Right hindlimb (tissue), 1 donor: ENCODE measurements at regions not wholly inside any gene's neighbourhood (a gene's known extent, or its start where the extent isn't known, plus 50 kb on each side); places are given as distances from the start of the nearest gene placed in this dataset.
"Not testable (repeated sequence)": the region's sequence is repeated elsewhere in the genome, so short reads cannot be mapped to it uniquely, and the experiment has no call there.

ENCODE experiments used
- DNase-seq: peaks from one replicate; pipeline ENCODE4 v3.0.0-alpha.2; 2018

DNA sequence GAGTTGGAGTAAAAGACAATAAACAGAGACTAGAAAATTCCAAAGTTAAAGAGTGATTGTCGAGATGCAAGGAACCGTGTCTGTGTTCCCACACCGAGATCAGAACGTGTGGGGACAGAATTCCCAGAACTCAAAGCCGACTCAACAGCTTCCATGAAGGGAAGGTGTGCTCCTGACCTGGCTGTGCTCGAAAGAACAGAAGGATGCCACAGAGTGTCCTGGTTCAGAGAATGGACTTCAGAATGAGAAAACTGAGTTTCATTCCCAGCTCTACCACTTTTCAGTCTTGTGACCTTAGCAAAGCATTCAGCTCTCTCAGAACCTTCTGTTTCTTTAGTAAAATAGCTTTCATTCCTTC, 420.0 kb upstream of the SLC30A5 start:
- no peak for DNase-seq

DNA sequence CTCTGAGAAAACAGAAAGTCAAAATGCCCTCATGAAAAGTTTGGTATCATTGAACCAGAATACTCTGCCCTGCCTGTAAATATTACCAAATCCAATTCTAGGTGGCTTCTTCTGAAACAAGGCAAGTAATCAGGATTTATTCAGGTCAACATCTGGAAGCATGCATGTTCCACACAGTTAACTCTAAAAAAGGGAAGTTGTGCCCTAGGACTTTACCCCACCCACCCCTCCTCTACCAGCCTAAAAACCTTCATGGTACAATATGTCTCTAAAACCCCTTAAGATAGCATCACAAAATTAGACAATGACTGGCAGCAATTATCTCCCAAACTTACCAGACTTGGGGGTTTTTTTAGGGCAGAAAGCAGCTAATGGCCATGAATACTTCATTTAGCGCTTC, 414.8 kb upstream of the SLC30A5 start:
- no peak for DNase-seq

DNA sequence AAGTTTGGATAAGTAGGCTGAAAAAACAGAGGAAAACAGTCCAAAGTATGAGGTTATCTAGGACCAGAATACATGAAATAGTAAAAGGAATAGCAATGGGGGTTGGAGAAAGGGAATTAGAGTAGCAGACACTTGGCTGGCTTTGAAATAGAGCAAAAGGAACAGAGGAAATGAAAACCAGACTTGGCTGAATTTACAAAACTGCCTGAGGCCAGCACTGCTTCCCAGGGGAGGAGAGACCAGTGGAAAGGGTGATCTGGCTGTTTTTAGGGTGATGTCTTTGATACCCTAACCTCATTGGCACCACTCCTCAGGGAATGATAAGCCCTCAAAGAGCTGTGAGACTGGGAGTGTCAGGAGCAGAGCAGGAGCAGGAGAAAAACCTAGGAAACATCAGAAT, 413.4 kb upstream of the SLC30A5 start:
- peak; percentile 43 for DNase-seq

DNA sequence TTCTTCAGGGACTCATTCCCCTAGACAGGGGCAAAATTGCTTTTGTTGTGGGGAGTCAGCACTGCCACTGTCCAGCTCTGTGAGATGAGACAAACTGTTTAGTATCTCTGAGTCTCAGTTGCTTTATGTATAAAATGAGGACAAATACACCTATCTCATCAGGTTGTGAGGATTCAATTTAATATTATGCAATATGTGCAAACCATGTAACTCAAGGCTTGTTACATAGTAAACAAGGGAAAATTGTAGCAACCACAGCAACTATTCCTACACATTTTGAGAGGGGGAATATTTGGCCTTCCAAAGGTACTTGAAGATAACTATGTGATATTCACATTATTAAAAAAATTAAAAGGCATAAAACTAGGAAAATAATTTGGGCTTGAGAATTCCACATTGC, 411.9 kb upstream of the SLC30A5 start:
- no peak for DNase-seq

DNA sequence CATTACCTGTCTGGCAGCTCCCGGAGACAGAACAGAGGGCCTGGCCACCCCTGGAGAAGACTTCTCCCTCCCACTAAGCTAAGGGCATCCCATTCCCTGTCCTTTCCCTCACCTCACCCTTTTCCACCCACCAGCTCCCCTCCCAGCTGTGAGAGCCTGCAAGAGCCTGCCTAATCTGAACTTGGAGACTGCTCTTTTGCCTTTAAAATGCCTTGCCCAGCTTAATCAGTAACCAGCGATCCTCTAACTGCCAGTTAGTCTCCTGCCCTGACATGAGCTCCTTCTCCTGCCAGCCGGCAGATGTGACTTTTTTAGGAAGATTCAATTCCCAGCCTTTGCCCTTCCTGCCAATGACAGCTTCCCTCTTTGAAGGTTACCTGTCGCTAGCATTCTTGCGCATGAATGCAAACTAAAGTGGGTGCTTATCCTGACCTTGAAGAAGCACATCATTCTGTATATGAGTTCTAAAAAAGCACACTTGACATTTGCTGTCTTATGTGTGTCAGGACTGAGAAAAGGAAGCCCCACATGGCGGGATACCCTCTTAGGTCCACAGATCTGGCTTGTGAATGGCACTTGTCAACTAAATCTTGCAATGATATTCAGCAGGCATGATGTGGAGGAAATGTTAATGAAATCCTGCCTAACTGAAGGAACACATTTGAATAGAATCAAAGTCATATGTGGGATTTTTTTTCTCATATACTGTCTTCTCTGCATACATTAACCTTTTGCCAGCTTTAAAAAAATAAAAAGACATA, 411.2 kb upstream of the SLC30A5 start:
- DNase-seq, result no peak

DNA sequence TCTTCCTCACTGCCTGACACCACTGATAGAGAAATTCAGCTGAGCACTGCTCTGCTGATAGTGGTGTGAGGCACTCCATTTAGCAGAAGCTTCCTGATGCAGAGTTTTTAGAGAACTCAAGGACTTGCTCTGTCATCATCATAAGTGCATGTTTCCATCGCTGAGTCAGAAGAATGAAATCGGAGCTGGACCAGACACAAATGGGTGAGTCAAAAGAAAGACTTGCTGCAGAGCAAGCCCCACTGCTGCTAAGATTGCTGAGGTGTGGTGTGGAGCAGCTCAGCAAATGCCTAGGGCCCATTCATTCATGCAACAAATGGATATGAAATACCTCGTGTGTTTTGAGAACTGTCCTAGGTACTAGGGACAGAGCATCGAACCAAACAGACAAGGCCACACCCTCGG, 410.2 kb upstream of the SLC30A5 start:
- DNase-seq, result no peak

DNA sequence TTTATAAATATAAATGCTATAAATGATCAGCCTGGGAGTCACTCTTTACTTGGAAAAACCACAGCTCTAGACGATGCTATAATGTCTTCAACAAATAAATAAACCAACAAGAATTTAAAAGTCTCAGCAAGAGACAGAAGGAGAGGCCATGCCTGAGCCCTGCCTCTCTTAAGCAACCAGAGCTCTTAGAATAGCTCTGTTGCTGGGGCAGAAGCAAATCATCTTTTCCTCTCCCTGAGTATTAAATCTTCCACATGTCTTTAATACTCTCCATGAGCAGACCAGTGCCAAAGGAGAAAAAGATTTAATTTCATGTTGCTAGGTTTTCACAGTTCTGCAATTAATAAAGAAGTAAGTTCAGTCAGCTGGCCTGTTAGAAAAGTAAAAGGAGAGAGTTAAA, 408.0 kb upstream of the SLC30A5 start:
- DNase-seq, result no peak

DNA sequence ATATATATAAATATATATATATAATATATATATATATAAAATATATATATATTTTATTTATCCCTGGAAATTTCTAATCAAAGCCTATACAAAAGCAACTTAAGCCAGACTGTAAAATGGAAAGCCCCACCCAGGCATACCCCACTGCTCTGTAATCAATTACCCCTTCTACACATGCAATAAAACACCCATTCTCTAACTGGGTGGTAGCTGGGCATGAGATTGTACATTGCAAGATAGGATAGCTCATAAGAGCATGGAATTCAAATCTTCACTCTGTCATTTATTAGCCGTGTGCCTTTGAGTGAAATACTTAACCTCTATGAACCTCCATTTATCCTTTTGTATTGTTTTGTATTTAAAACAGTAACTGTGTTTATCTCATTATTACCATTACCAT, 405.3 kb upstream of the SLC30A5 start:
- no peak for DNase-seq

DNA sequence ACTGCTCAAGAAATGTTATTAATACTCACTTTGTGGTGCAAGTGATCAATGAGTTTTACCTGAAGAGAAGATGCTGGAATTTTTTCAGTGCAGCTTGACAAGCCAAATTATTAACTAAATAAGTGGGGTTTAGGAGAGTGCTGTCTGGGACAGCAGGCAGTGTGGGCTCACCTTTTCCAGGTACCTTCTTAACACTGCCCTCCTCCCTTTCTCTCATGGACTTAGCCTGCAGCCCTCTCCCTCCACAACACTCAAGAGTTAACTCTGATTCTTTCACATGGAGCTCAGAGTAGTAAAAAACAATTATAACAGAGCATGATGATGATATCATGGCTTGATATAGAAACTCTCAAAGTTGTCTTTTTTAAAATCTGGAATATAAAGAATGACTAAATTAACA, 404.8 kb upstream of the SLC30A5 start:
- DNase-seq, result no peak

DNA sequence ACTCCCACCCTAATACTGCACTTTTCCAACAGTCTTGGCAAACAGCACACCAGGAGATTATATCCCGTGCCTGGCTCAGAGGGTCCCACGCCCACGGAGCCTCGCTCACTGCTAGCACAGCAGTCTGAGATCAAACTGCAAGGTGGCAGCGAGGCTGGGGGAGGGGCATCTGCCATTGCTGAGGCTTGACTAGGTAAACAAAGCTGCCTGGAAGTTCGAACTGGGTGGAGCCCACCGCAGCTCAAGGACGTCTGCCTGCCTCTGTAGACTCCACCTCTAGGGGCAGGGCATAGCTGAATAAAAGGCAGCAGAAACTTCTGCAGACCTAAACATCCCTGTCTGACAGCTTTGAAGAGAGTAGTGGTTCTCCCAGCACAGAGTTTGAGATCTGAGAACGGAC, 401.9 kb upstream of the SLC30A5 start:
- DNase-seq, result not testable (repeated sequence)

DNA sequence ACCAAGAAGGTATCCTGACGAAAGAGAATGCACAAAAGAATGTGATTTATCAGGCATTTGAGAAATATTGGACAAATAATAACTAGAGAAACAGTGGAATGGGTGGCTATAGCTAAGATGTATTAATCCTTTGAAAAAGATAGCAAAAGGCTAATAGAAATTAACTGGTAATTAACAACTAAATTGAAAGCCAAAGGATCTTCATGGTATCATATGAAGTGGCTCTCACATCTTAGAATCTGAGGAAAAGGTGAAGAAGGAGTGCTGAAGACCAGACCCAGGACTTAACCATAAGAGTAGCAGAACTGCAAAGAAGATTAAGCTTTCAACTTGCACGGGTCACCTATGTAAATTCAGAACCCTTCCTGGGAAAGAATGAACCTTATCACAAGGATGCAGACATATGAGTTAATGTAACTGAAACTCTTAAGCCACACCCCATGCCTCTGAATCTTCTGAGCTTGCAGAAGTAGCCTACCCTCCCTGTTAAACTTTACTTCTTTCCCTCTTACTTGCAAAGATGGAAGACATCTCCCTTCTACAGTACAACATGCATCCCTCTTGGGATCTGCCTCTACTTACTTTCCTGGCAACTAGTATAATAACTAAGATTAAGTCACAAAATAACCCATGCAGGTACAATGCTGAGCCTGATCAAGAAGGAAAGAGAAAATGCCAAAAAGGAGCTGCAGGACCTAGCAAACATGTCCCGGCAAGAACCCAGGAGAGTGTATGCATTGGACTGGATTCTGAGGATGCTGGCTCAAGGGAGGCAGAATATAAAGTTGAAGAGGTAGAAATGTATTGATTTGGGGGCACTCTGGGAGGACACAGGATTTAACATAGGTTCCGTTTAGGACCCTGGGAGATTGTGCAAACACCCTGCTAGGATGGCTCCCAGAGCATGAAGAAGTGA, 395.5 kb upstream of the SLC30A5 start:
- no peak for DNase-seq

DNA sequence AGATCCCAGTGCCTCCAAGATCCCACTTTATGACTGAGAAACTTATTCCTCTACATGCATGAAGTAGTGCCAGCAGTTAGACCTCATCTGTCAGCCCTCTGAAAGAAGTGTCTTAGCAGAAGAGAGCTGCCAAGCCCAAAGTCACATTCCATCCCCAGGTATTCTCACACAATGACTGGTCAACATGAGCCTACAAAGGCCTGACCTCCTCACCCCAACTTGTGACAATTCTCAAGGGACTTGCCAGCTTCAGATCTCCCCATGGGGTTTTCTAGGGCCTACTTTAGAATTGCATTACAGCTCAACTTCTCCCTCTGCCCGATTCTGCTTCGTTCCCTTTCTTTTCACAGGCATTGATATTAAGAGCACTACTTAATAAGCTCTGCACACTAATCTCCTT, 393.8 kb upstream of the SLC30A5 start:
- DNase-seq, result no peak

DNA sequence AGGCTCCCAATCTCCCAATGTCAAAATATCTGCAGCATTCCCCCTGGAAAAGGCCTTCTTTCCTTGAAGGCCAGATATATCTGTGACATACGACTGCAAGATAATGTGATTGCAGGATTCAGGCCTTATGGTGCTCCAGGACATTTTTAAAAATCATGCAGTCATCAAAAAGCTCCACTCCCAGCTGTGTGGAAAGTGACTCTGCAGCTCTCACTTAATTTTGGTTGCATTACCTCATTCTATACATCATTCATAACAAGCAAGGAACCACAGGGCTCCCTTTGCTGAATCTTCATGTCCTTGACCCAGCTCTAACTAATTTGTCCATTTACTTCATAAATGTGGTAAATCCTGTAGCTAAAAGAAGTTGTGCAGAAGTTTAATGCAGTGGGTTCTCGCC, 386.2 kb upstream of the SLC30A5 start:
- no peak for DNase-seq

DNA sequence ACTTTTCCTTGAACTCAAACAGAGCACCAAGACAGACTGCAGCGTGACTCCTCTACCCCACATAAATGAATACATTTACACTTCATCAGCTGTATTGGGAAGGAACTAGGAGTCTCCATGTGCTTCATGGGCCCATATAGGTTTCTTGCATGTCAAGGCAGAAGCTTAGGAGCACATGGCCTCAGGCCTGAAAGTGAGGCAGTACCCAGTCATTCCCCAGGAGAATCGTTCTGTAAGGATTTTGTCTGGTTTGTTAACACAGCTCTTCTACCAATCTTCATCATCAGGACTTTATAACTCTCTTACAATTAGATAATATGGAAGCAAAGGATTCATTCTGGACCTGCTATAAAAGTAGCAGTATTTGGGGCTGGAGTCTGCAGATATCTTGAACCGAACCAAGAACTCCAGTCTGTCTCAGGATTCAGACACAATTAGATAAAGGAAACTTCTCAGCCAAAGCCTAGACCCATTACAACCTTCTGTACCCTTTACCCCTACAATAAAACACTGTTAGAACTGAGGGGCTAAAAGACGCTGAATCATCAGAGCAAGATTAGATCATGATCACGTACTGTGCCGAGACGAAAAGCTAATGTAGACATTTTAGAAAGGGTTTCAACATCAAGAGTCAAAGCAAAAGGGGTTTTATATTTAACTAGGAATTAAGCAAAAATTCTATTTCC, 385.5 kb upstream of the SLC30A5 start:
- DNase-seq, result no peak

DNA sequence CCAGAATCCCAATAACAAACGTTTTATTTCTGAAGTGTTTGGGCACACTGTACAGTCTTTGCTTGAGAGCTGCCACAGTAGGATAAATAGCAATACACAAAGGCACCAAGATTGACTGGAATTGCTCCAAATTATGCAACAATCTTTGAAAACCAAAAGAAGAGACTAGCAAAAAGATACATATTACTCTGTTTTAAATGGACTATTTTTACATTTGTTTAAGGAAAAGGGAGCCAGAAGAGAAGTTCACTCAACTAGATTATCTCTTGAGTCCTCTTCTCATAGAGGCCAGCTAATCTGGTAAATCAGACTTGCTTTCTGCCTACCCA, 385.0 kb upstream of the SLC30A5 start:
- DNase-seq, result no peak

DNA sequence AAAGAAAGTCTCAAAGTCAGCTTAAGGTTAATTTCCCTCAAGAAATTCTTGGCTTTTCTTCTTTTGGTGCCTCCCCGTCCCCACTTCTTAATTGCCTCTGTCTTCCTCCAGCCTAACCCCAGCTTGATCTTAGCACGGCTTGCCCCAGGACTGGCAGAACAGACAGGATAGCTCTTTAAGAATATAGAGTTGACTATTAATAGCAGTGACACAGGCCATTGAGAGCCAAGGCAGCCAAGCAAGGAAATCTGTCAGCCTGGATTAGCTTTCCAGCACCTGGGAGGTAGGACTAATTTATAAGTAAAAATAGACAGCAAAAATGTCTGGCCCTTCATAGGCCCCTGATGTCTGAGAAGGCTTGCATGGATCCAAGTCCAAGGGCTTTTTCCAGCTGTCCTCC, 384.6 kb upstream of the SLC30A5 start:
- peak; percentile 39 for DNase-seq

DNA sequence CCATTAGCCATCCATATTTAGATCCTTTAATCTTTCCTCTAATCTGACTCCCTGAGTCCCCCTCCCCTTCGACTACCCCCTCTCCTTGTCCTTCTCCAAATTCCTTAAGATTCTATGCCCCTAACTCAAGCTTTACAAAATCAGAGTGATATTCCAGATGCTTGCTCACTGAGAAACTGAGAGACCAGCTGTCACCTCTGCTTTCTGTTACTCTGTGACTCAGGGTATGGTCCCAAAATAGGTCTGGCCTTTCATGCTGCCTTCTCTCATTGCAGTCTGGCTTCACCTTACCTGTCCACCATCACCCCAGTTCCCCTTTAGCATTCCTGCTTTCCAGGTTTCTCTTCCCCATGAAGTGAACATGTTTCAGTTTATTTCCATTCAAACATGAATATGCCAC, 383.3 kb upstream of the SLC30A5 start:
- no peak for DNase-seq

DNA sequence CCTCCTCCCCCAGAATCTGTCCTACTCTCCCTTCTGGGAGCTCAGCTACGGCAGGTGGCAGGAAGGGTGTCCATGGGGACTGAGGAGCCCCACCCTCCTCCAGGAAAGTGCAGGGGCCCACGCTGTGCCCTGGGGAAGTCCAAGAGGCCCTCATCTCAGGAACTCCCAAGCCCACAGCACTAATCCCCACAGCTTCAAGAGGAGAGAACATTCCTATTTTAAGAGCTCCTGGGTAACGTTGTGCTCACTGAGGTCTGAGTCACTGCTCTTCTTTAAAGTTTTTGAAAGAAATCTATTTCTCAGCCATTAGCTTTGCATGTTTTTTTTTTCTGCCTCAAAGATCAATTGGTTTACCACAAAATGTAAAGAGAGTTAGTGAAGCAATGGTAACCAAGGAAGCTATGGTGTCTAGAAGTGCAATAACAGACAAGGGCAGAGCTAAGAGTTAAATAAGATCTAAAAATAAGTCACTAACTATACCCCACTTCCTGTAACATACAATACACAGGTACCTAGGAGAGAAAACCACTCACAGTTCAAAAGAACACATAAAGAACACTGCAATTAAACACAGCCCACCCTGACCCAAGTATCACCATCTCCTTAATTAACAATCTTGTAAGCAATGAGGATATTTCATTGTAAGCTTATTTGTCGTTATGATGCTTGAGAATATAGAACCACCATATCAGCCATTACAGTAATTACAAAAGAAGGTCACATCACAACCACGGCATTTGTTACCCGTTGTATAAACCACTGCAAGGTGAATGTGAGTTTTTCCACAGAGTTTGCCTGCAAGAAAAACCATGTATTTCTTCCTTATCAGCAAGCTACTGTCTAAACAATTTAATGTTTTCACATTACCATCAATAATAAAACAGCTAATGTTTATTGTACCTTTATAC, 382.3 kb upstream of the SLC30A5 start:
- no peak for DNase-seq

DNA sequence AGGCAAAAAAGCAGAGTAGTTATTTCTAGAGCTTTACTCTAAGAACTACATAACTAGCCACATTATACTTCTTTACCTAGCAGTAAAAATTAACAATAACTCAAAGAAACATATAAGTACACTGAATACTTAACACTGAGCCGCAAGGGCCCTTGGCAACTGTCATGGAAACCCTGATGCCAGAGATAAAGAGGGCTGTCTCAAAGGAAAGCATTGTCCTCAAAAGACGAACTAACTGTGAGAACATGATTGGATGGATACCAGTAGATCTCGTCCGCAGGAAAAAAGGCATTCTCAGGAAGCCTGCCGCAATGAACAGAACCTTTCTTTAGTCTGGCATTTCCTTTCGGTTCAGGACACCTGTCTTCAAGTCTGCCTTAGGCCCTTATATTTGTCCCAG, 379.0 kb upstream of the SLC30A5 start:
- no peak for DNase-seq

DNA sequence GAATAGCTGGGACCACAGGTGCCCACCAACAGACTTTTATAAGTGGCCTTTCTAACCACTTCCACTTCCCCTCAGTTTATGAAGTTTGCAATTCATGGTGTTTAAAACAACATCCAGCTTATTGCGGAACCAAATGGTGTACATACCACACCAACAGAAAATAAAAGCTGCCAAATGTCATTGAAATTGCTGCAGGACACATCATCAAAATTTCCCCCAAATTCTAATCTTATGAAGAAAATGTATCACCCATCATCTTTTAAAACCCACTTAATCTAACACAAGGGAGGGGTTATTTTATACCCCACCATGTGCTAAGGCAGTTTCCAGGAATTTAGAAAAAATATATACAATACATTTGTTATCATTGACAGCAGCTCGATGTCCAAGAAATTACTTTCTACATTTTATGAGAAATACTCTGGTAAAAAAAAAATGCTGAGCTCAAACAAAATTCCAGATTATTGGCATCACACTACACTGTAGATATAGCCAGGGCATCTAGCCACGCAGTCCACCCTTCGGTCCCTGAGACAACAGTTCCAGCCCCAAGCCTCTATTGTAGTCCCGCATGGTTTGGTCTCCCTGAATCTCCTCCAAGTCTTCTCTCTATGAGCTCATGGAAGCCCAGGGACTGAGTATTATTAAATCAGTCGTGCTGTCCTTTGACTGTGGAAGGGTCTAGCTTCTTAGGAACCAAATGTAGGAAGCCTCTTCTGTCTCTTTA, 372.8 kb upstream of the SLC30A5 start:
- no peak for DNase-seq

DNA sequence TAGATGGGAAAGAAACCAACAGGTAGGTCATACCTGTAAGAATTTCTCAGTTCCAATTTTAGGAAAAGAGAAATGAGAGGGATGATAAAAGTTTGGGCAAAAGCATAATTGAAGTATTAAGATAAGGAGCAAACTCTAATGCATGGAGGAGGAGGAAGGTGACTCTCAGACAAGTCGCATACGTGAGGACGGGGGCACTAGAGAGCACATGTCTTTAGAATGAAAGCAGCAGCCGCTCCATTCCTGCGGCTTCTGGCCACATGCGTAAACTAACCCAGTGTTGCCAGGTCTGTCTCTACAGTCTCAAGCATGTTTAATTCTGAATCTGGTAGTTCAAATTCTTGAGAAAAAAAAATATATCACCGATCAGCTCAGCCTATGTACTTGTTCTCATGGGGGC, 371.5 kb upstream of the SLC30A5 start:
- DNase-seq, result no peak
